GM23248 (cell line): ENCODE measurements at regions not wholly inside any gene's neighbourhood (a gene's known extent, or its start where the extent isn't known, plus 50 kb on each side); places are given as distances from the start of the nearest gene placed in this dataset.

Experiments used
- EZH2 ChIP-seq: fragments of 200-600 bp; sonication (generic); IDR thresholded peaks from 2 replicates; pipeline ENCODE4 v1.6.1; 2018; ENCODE audit warnings: antibody characterized with exemption, mild to moderate bottlenecking; ENCODE audit not compliant: insufficient read depth, poor library complexity, severe bottlenecking
- EZH2phosphoT487 ChIP-seq: fragments of 200-600 bp; sonication (generic); IDR thresholded peaks from 2 replicates; pipeline ENCODE4 v1.6.1; 2018; ENCODE audit warnings: antibody characterized with exemption, moderate library complexity, mild to moderate bottlenecking, low read depth; ENCODE audit not compliant: insufficient read depth

DNA sequence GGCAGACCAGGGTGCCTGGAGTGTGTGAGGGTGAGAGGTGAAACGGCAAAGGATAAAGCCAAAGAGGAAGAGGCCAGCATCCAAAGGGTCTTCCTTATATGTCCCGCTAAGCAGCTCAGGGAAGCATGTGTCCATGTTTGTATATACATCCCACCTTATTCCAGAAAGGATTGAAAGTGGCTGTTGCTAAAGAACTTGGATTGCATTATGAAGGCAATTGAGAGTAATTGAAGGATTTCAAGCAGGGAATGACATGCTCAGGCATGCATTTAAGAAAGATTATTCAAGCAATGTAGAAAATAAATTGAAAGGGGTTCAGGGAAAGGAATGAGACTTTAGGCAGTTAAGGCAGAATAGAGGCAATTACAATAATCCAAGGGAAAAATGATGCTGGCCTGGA, 237.6 kb upstream of the SOX9 start:
- TF ChIP-seq EZH2 (no peak), EZH2phosphoT487 (no peak)
